Esophagus muscularis mucosa (tissue), 4 donors: ENCODE measurements at regions not wholly inside any gene's neighbourhood (a gene's known extent, or its start where the extent isn't known, plus 50 kb on each side); places are given as distances from the start of the nearest gene placed in this dataset.

ENCODE experiments used
- DNase-seq: peaks from one replicate; pipeline ENCODE4 v3.0.0-alpha.2; 2017; ENCODE audit errors: extremely low spot score
- H3K27ac ChIP-seq, 4 donors: fragments of 200-600 bp; sonication (generic); replicated peaks in 1 of 4; 1 replicate in 3 of 4; 2 replicates in 1 of 4; pipeline ENCODE4 v1.5.1; 2016 to 2019; ENCODE audit warnings: mild to moderate bottlenecking in 1 of 4
- H3K27me3 ChIP-seq, 4 donors: fragments of 200-600 bp; sonication (generic); one replicate each; pipeline versions ENCODE4 v1.5.1 to v1.6.0; 2016 to 2019
- H3K36me3 ChIP-seq, 4 donors: fragments of 200-600 bp; sonication (generic); one replicate each; pipeline ENCODE4 v1.5.1; 2016 to 2019
- H3K4me1 ChIP-seq, 4 donors: fragments of 200-600 bp; sonication (generic); one replicate each; pipeline ENCODE4 v1.5.1; 2016 to 2019
- H3K4me3 ChIP-seq, 4 donors: fragments of 200-600 bp; sonication (generic); 1 replicate in 2 of 4; 2 replicates in 2 of 4; pipeline ENCODE4 v1.5.1; 2016 to 2019; ENCODE audit warnings: mild to moderate bottlenecking in 4 of 4, moderate library complexity in 1 of 4
- H3K9me3 ChIP-seq, 4 donors: fragments of 200-600 bp; sonication (generic); 1 replicate in 3 of 4; 2 replicates in 1 of 4; pipeline ENCODE4 v1.5.1; 2016 to 2019
- EP300 ChIP-seq: sonication (generic); formaldehyde crosslinking; IDR thresholded peaks from one replicate; pipeline ENCODE4 v1.6.1; 2017; ENCODE audit warnings: antibody characterized with exemption
- POLR2A ChIP-seq: fragments of 450-650 bp; IDR thresholded peaks from one replicate; pipeline ENCODE4 v1.6.1; 2017; ENCODE audit warnings: antibody characterized with exemption, moderate library complexity, mild to moderate bottlenecking, low read depth
- POLR2AphosphoS5 ChIP-seq, 2 donors: sonication (generic); formaldehyde crosslinking; IDR thresholded peaks; one replicate each; pipeline ENCODE4 v1.6.1; 2017; ENCODE audit warnings: antibody characterized with exemption in 2 of 2
- WGBS: methylation state at CpG from one replicate; pipeline ENCODE4 v1.1.5; 2018; 5-methylcytosine and 5-hydroxymethylcytosine counted together
- intact Hi-C: fragments of 100-400 bp; cut with DNase I; formaldehyde crosslinking; loops from one replicate; pipeline ENCODE4 v1.15.1; 2023
- TF ChIP-seq, protein P1 (sequence below), 3 experiments: fragments of 200-600 bp in 2 of 3; fragments of 450-650 bp in 1 of 3; sonication (generic) in 2 of 3; IDR thresholded peaks; one replicate each; pipeline ENCODE4 v1.5.1; 2017 to 2019; ENCODE audit warnings: antibody characterized with exemption in 3 of 3, mild to moderate bottlenecking in 2 of 3, moderate library complexity in 1 of 3

DNA sequence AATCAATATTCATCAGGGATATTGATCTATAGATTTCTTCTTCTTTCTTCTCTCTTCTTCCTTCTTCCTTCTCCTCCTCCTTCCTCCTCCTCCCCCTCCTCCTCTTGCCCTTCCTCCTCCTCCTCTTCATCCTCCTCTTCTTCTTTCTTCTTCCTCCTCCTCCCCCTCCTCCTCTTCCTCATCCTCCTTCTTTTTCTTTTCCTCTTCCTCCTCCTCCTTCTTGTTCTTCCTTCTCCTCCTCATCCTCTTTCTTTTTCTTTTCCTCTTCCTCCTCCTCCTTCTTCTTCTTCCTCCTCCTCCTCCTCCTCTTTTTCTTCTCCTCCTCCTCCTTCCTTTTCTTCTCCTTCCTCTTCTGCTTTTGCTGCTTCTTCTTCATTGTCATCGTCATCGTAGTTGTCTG, 52.4 kb upstream of the SERINC1 start:
- no peaks in the 10 kb centered on the region for H3K4me1 ChIP-seq
- peaks cover 0 to 5% (median 0%) of the 10 kb centered on the region in 4 donors for H3K9me3 ChIP-seq
- intact Hi-C loops = no loop called here
- no peaks in the 10 kb centered on the region for H3K36me3 ChIP-seq
- TF ChIP-seq EP300 (no peak), POLR2A (no peak), POLR2AphosphoS5 (IDR thresholded peaks at IDR 0.05) (no peak)
- DNase-seq = no peak
- H3K4me3 ChIP-seq = no peak overlapping the region
- no peaks in the 10 kb centered on the region for H3K27me3 ChIP-seq
- H3K27ac ChIP-seq = no peak overlapping the region
- 73% methylated on average over 2 of the region's 2 CpGs for WGBS

DNA sequence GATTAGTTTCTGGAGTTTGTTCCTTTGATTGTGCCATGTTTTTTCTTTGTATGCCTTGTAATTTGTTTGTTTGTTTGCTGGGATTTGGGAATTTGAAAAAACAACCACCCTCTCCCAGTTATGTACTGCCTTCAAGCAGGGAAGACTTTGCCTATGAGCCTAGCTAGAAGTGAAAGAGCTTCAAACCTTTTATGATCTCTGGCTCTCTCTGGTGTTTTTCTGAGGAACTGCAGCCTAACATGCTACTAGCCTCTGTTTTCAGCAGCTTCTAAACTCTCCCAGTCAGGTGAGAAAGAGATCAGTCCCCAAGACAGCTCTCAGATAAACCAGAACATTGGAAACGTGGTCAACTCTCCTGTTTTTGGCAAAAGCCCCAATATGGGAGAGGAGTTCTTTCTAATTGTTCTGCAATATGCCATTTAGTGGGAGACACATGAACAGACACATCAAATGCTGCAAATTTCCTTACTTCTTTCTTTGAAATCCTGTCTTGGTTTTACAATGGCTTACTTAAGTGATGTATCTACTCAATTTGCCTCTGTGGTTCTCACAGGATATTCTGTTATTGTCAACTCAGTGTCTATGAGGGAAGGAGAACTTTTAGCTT, 58.9 kb upstream of the SERINC1 start:
- Histone ChIP-seq H3K4me1 (no peaks in the 10 kb centered on the region), H3K36me3 (no peaks in the 10 kb centered on the region), H3K27ac (no peak overlapping the region), H3K27me3 (no peaks in the 10 kb centered on the region), H3K4me3 (no peak overlapping the region), H3K9me3 (peaks cover 0 to 5% (median 0%) of the 10 kb centered on the region in 4 donors)
- DNase-seq = no peak
- TF ChIP-seq POLR2A = no peak
- TF ChIP-seq, protein P1, sequence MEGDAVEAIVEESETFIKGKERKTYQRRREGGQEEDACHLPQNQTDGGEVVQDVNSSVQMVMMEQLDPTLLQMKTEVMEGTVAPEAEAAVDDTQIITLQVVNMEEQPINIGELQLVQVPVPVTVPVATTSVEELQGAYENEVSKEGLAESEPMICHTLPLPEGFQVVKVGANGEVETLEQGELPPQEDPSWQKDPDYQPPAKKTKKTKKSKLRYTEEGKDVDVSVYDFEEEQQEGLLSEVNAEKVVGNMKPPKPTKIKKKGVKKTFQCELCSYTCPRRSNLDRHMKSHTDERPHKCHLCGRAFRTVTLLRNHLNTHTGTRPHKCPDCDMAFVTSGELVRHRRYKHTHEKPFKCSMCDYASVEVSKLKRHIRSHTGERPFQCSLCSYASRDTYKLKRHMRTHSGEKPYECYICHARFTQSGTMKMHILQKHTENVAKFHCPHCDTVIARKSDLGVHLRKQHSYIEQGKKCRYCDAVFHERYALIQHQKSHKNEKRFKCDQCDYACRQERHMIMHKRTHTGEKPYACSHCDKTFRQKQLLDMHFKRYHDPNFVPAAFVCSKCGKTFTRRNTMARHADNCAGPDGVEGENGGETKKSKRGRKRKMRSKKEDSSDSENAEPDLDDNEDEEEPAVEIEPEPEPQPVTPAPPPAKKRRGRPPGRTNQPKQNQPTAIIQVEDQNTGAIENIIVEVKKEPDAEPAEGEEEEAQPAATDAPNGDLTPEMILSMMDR (IDR thresholded peaks at IDR 0.05) = peak; percentile 87 to 91 (median 90)
- TF ChIP-seq EP300 = no peak
- intact Hi-C loops = loop anchor here (2.0 kb wide), 2 partner anchors 38 to 150 kb away; no protein-coding TSS in a partner anchor
- 0% methylated on average over 1 of the region's 1 CpG for WGBS

DNA sequence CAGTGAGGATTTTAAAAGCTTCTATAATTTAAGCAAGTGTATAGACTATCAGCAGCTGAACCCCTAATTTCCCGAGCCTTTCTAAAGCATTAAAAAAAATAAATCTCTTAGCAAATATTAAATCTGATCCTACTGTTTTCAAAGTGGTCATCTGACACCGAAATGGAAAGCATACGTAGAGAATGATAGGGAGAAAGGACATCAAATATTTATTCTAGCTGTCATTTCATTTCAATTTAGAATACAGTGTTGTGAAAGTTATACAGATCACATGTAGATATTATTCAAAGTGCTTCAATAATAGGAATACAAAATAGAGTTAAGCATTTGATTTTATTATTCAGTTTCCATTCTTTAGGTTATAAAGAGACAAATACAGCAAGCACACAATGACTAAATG, 61.9 kb upstream of the PKIB start:
- Histone ChIP-seq H3K9me3 (no peaks in the 10 kb centered on the region), H3K4me3 (no peak overlapping the region), H3K4me1 (no peaks in the 10 kb centered on the region), H3K36me3 (no peaks in the 10 kb centered on the region), H3K27ac (no peak overlapping the region), H3K27me3 (no peaks in the 10 kb centered on the region)
- 76% methylated on average over 3 of the region's 3 CpGs for WGBS
- TF ChIP-seq POLR2A (no peak), POLR2AphosphoS5 (IDR thresholded peaks at IDR 0.05) (no peak), EP300 (no peak)
- TF ChIP-seq, protein P1 (IDR thresholded peaks at IDR 0.05) = no peak
- intact Hi-C loops = no loop called here
- DNase-seq = no peak

DNA sequence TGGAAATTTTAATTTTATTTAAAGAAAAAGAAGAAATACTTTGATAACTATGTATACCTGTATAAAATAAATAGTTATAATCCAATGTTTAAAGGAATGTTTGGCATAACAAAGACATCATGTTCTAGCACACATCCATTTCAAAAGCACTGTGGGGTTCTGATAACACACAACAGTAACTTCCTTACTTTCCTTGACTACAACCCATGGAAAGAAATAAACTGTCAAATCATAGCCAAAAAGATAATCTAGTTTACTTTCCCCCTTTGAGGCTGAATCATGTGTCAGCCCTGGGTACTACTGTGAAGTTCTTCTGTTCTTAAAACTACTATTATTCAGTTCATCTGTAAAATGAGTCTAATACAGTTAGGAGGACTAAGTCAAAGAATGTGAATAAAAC, 61.4 kb upstream of the PKIB start:
- no peaks in the 10 kb centered on the region for H3K4me1 ChIP-seq
- TF ChIP-seq, protein P1 (IDR thresholded peaks at IDR 0.05) = no peak
- TF ChIP-seq EP300 (no peak), POLR2A (no peak), POLR2AphosphoS5 (IDR thresholded peaks at IDR 0.05) (no peak)
- no peaks in the 10 kb centered on the region for H3K9me3 ChIP-seq
- DNase-seq = no peak
- H3K4me3 ChIP-seq = no peak overlapping the region
- H3K36me3 ChIP-seq = no peaks in the 10 kb centered on the region
- H3K27me3 ChIP-seq = no peaks in the 10 kb centered on the region
- H3K27ac ChIP-seq = no peak overlapping the region
- intact Hi-C loops = no loop called here

DNA sequence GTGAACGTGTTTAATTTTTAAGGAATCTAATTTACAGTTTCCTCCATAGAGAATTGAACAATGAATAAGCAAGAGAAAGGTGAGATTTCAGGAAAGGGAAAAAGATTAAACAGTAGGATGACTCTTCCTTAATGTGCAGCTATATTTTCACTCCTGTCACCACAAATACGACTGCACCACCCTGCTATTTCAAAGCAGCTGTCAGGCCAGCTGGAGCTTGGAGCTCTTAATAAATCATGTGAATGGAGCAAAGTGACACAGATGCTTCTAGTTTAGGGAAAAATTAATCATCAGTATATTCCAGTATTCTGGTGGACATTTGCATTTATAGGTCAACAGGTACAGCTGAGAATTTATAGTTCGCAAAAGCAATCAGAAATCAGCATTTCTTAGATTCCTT, 56.5 kb upstream of the PKIB start:
- WGBS = 64% methylated on average over 3 of the region's 3 CpGs
- Histone ChIP-seq H3K27me3 (no peaks in the 10 kb centered on the region), H3K27ac (no peak overlapping the region), H3K4me3 (no peak overlapping the region), H3K4me1 (no peaks in the 10 kb centered on the region), H3K9me3 (no peaks in the 10 kb centered on the region), H3K36me3 (no peaks in the 10 kb centered on the region)
- no peak for DNase-seq
- intact Hi-C loops = no loop called here
- TF ChIP-seq POLR2AphosphoS5 (IDR thresholded peaks at IDR 0.05) (no peak), POLR2A (no peak), EP300 (no peak)
- TF ChIP-seq, protein P1 (IDR thresholded peaks at IDR 0.05) = no peak
